ENCODE measurements at regions not wholly inside any gene's neighbourhood (a gene's known extent, or its start where the extent isn't known, plus 50 kb on each side); places are given as distances from the start of the nearest gene placed in this dataset.

GRCh38 chr16:7013990-7014389 lies 318.7 kb upstream of the RBFOX1 start:
- no peak overlapping the region for H3K4me2 ChIP-seq (ENCODE audit: low read depth, low read length)
- no peak overlapping the region for H3K14ac ChIP-seq (replicated peaks; ENCODE audit: low read depth, low read length)
- H2AK9ac ChIP-seq (replicated peaks; ENCODE audit: low read depth, low read length, poor library complexity): no peak overlapping the region
- no peak overlapping the region for H3K18ac ChIP-seq (ENCODE audit: low read depth, low read length)
- H3K23ac ChIP-seq (ENCODE audit: low read depth, low read length): no peak overlapping the region
- ChIA-PET CTCF (no interaction called here), POLR2A (ENCODE audit: unreplicated experiment) (no interaction called here)
- H4K91ac ChIP-seq (ENCODE audit: insufficient read depth, low read depth, low read length): no peak overlapping the region
- no peak overlapping the region for H3K4ac ChIP-seq (ENCODE audit: low read depth, low read length)
- H3K36me3 ChIP-seq (ENCODE audit: control insufficient read depth, insufficient read depth, low read length): no peaks in the 10 kb centered on the region
- H3K9ac ChIP-seq (ENCODE audit: low read depth, low read length): no peak overlapping the region
- H2BK15ac ChIP-seq (ENCODE audit: low read depth, low read length): no peak overlapping the region
- H2AK5ac ChIP-seq (ENCODE audit: low read depth, low read length): no peak overlapping the region
- H2BK120ac ChIP-seq (ENCODE audit: low read depth, low read length): no peak overlapping the region
- H4K8ac ChIP-seq (ENCODE audit: low read depth in 2 of 2, low read length in 2 of 2): no peak overlapping the region
- no TSS peak for BruUV-seq (replicated peaks)
- H4K5ac ChIP-seq (ENCODE audit: low read depth, low read length): no peak overlapping the region
- no peak overlapping the region for H2BK5ac ChIP-seq (ENCODE audit: low read depth, low read length, poor library complexity, severe bottlenecking)
- TF ChIP-seq SMC3 (IDR thresholded peaks at IDR 0.05; ENCODE audit: low read depth, low read length) (no peak), MAFK (IDR thresholded peaks at IDR 0.05; ENCODE audit: low read depth, low read length) (no peak), RAD21 (IDR thresholded peaks at IDR 0.05; ENCODE audit: low read length) (no peak), BHLHE40 (IDR thresholded peaks at IDR 0.05; ENCODE audit: low read depth, low read length) (no peak)
- TF ChIP-seq, protein P1, sequence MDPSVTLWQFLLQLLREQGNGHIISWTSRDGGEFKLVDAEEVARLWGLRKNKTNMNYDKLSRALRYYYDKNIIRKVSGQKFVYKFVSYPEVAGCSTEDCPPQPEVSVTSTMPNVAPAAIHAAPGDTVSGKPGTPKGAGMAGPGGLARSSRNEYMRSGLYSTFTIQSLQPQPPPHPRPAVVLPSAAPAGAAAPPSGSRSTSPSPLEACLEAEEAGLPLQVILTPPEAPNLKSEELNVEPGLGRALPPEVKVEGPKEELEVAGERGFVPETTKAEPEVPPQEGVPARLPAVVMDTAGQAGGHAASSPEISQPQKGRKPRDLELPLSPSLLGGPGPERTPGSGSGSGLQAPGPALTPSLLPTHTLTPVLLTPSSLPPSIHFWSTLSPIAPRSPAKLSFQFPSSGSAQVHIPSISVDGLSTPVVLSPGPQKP (IDR thresholded peaks at IDR 0.05; ENCODE audit: borderline replicate concordance, low read depth, low read length): no peak
- H3K9me1 ChIP-seq (ENCODE audit: insufficient read depth, low read length): no peaks in the 10 kb centered on the region
- intact Hi-C loops (cut with micrococcal nuclease): no loop called here
- in situ Hi-C loops (cut with MboI; ENCODE audit: low sequenced_read_pairs): no loop called here
- no peak overlapping the region for H3K27ac ChIP-seq (ENCODE audit: insufficient read depth, low read length)
- H4K20me1 ChIP-seq (ENCODE audit: insufficient read depth, low read length): no peaks in the 10 kb centered on the region
- DNase-seq (peak; percentile 5), ATAC-seq (ENCODE audit: low read depth) (no peak)
- H3K79me1 ChIP-seq (ENCODE audit: low read depth in 1 of 2, low read length in 2 of 2): no peaks in the 10 kb centered on the region
- peaks cover 4% of the 10 kb centered on the region; the same call in 1 of the 2 replicates for H3K9me3 ChIP-seq (ENCODE audit: control insufficient read depth, insufficient read depth, low read length)
- no peak overlapping the region for H3K56ac ChIP-seq (ENCODE audit: extremely low read depth, insufficient read depth, low read length)
- H3K27me3 ChIP-seq (ENCODE audit: control insufficient read depth, insufficient read depth, low read length): no peaks in the 10 kb centered on the region
- WGBS, 2 experiments (ENCODE audit: extremely low coverage in 2 of 2, insufficient read length in 1 of 2): no CpG with 5 or more reads among the region's 5 CpGs
- dilution Hi-C loops (cut with HindIII; ENCODE audit: low sequenced_read_pairs, unreplicated experiment): no loop called here
- no peak overlapping the region for H2AFZ ChIP-seq (replicated peaks; ENCODE audit: low read length, poor library complexity)
- H3K4me3 ChIP-seq (ENCODE audit: insufficient read depth, low read depth, low read length): no peak overlapping the region
- no peaks in the 10 kb centered on the region for H3K4me1 ChIP-seq (ENCODE audit: control insufficient read depth, insufficient read depth, low read length)
- no peak overlapping the region for H2BK20ac ChIP-seq (ENCODE audit: low read depth, low read length)
